Stomach (tissue), 4 donors: ENCODE measurements at regions not wholly inside any gene's neighbourhood (a gene's known extent, or its start where the extent isn't known, plus 50 kb on each side); places are given as distances from the start of the nearest gene placed in this dataset.

Experiments
- EP300 ChIP-seq: sonication (generic); formaldehyde crosslinking; IDR thresholded peaks from one replicate; pipeline ENCODE4 v1.6.1; 2017; ENCODE audit warnings: antibody characterized with exemption
- POLR2A ChIP-seq, 4 donors: fragments of 450-650 bp; IDR thresholded peaks; one replicate each; pipeline ENCODE4 v1.6.1; 2016; ENCODE audit warnings: antibody characterized with exemption in 4 of 4, control low read depth in 2 of 4, mild to moderate bottlenecking in 1 of 4, moderate library complexity in 1 of 4
- POLR2AphosphoS5 ChIP-seq, 3 donors: sonication (generic); formaldehyde crosslinking; IDR thresholded peaks; one replicate each; pipeline ENCODE4 v1.6.1; 2016; ENCODE audit warnings: antibody characterized with exemption in 3 of 3
- TF ChIP-seq, protein P1 (sequence below), 7 experiments: fragments of 450-650 bp in 4 of 7; fragments of 200-600 bp in 3 of 7; sonication (generic) in 3 of 7; IDR thresholded peaks; one replicate each; pipeline ENCODE4 v1.5.1; 2016 to 2019; ENCODE audit warnings: antibody characterized with exemption in 7 of 7, control low read depth in 2 of 7, mild to moderate bottlenecking in 1 of 7

DNA sequence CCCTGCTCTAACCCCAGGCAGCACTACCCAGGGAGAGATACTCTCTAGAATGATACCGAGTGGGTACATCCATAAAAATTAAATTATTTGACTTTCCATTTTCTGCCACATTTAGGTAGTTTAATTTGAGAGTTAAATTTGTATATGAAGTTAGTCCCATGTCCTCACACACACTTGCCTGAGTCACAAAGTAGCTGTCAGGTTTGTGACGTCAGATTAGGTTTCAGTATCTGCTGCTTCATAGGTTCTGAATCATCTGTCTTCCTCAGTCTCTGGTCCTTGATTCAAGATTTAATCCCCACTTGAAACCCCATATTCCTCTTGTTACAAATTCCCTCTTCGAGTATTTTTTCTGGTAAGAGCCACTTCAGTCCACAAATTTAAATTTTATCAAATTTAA is 738.6 kb upstream of the FAM98A start:
- TF ChIP-seq, protein P1, sequence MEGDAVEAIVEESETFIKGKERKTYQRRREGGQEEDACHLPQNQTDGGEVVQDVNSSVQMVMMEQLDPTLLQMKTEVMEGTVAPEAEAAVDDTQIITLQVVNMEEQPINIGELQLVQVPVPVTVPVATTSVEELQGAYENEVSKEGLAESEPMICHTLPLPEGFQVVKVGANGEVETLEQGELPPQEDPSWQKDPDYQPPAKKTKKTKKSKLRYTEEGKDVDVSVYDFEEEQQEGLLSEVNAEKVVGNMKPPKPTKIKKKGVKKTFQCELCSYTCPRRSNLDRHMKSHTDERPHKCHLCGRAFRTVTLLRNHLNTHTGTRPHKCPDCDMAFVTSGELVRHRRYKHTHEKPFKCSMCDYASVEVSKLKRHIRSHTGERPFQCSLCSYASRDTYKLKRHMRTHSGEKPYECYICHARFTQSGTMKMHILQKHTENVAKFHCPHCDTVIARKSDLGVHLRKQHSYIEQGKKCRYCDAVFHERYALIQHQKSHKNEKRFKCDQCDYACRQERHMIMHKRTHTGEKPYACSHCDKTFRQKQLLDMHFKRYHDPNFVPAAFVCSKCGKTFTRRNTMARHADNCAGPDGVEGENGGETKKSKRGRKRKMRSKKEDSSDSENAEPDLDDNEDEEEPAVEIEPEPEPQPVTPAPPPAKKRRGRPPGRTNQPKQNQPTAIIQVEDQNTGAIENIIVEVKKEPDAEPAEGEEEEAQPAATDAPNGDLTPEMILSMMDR (IDR thresholded peaks at IDR 0.05) = no peak
- TF ChIP-seq POLR2A (IDR thresholded peaks at IDR 0.05) (no peak), EP300 (no peak), POLR2AphosphoS5 (IDR thresholded peaks at IDR 0.05) (no peak)
